Superior temporal gyrus (tissue), 1 donor: ENCODE measurements at regions not wholly inside any gene's neighbourhood (a gene's known extent, or its start where the extent isn't known, plus 50 kb on each side); places are given as distances from the start of the nearest gene placed in this dataset.
"Not testable (repeated sequence)": the region's sequence is repeated elsewhere in the genome, so short reads cannot be mapped to it uniquely, and the experiment has no call there.

Experiments
- DNase-seq: peaks from one replicate; pipeline ENCODE4 v3.0.0-alpha.2; 2016; ENCODE audit errors: extremely low spot score

DNA sequence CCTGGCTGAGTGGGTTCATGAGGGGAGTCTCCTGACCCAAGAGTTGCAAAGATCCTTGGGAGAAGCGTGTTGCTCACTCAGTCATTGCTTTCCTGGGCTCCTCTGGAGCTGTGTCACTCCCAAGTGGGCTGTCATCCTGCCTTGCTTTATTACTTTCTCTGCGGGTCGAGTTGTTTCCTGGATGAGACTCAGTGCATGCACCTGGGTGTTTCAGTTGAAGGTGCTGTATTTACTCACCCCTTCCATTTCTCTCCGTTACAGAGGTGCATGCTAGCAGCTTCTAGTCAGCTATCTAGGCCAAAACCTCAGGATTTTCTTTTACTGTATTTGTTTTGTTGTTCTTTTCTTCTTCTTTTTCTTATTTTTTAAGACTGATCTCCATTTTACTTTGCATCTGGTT, 785.5 kb upstream of the EDIL3 start:
- DNase-seq, result no peak

DNA sequence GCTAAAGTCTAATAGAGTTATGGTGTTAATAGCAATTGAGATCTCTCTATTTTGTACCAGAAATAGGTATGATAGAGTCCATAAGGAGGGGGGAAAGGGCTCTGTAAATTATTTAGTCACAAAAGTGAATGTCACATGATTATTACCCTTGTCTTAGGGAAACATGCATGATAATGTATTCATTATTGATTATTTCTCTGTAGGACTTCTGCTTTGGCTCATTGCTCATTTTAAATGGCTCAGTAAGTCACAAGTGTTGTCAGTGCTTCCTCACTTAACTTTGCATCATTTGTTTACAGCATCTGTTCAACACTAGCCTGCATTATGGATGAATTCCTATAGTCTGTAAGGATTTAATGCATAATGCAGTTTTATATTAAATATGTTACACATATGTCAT, 788.8 kb upstream of the EDIL3 start:
- no peak for DNase-seq

DNA sequence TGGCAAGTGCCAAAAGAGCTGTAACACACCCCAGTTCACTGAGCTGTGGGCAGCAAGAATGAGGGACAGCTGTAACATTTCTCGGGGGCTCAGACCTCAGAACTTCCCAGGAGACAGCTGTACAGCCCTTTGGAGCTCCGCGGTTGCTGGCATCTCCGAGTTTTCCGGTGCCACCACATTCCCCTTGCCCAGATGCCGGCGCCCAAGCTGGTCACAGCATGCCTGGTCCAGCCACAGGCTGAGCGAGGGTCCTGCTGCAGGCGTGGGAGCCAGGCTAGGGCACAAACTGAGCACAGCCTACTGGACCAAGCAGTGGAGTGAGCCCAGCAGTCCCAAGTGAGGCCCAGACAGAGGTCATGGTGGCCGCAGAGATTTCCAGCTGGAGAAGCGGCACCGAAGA, 797.7 kb upstream of the EDIL3 start:
- DNase-seq, result no peak

DNA sequence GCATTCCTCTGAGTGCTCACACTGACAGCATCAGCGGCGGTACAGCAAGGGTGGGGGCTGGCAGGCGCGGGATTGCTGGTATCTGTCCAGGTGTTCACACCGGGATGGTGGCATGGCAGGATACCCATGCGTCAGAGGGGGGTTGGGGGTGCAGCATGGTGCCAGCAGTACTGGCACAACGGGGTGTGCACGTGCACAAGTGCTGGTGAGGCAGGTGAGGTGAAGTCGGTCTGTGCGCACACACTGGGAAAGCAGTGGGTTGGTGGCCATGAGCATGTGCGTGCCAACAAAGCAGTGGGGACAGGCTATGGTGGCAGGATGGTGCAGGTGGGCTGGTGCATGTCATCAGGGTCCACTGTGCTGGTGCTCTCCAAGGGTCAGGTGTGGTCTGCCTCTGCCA, 819.6 kb upstream of the EDIL3 start:
- no peak for DNase-seq

DNA sequence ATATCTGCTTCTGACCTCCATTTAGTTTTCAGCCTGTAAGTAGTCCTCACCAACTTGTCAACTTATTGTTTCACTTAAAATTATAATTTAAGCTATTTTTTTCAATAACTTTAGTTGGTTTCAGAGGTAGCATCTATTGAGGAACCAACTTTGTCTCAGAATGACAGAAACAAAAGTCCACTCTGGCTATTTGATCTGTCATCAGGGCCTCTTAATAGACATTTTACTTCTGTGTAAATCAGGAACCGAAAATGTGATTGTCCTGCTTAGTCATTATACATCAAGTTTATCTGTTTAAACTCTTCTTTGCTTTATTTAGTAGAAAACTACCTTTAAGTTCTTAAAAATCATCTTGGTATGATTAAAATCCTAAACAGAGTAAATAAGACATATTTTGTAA, 820.8 kb upstream of the EDIL3 start:
- DNase-seq, result no peak

DNA sequence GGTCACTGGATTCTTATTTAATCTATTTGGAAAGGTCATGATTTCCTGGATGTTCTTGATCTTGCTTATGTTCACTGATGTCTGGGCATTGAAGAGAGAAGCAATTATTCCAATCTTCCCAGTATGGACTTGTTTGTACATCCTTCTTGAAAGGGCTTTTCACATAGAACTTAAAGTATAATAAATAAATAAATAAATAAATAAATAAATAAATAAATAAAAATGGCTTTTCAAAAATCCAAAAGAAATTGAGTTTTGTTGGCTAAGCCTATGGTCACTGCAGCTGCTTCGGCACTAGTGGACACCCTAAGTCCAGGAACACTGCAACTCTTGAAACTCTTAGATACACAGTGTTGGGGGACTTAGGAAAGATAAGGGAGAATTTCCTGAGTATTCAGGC, 840.7 kb upstream of the EDIL3 start:
- DNase-seq, result no peak

DNA sequence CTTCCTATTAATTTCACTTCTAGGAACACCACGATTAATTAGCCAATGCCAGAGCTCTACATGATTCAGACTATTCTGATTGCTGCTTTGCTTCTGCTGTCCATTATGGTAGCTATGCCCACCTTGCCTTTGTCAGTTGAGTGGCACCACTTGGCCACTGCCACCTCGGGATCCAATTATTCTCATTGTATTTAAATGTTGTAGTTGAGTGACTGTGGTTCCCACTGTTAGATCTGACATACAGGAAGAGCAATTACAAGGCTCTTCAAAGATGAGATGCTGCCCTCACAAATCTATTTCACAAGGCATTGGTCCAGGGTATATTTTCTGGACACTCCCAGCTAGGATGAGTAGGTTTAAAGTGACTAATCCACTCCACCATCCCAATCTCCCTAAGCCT, 864.5 kb upstream of the EDIL3 start:
- DNase-seq, result no peak

DNA sequence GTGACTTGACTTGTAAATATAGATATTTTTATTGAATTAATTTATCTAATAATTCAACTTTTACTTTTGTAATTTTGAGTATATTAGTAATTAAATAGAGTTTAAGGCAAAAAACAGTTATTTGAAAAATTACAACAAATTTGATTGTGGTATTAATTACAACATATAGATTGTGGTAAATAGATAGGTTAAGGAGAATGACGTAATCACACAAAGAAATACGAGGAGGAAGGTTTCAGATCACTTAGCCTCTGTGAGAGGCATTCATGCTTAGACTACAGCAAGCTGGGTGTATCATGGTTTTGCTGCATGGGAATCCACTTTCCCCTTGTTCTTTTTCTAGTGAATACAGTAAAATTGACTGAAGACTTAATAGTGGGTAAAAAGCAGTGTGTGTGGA, 878.4 kb upstream of the EDIL3 start:
- no peak for DNase-seq

DNA sequence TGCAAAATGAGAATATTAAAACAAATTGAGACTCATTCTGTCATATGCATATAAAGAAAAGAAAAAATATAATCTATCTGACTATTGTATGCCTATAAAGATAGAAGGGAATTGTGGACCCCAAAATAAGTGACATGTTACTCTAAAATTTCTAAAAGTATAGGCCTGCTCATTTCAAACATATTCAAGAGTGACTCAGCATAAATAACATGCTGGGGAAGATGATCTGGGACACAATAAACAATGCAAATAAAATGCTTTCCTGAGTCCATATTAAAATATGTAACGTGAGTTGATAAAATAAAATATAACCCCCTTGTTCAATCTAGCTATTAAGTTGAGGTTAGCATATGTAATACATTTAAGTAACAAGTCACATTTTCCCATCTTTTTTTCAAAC, 882.0 kb upstream of the EDIL3 start:
- no peak for DNase-seq

DNA sequence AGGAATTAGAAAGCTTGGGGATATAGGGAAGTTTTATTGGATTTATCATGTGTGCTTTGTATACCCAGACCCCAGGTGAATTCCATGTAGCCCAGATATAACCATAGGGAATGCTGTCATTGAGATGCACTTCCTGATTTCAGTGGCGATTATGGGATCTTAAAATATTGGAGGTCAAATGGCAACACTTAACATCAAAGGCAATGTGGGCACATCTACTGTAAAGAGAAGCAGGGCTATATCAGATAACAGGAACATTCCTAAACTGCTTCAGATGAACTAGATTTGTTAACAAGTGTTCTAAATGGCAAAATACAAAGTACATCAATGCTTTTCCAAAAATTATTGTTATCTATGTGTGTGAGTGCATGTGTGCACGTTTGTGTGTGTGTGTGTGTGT, 883.5 kb upstream of the EDIL3 start:
- no peak for DNase-seq

DNA sequence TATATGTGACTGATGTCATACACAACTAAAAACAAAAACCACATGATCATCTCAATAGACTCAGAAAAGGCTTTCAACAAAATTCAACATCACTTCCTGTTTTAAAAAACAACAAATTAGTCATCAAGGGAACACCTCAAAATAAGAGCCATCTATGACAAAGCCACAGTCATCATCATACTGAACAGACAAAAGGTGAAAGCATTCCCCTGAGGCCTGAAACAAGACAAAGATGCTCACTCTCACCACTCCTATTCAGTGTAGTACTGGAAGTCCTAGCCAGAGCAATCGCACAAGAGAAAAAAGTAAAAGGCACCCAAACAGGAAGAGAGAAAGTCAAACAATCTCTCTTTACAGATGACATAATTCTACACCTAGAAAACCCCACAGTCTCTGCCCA, 893.5 kb upstream of the EDIL3 start:
- DNase-seq, result no peak

DNA sequence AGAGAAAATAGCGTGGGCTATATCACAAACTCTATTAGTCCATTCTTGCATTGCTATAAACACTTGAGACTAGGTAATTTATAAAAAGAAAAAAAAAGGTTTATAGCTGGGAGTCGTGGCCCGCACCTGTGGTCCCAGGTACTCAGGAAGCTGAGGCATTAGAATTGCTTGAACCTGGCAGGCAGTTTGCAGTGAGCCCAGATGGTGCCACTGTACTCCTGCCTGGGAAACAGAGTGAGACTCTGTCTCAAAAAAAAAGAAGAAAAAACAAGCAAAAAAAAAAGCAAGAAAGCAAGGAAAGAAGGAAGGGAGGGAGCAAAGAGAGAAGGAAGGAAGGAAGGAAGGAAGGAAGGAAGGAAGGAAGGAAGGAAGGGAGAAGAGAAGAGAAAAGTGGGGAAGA, 904.2 kb upstream of the EDIL3 start:
- DNase-seq, result no peak

DNA sequence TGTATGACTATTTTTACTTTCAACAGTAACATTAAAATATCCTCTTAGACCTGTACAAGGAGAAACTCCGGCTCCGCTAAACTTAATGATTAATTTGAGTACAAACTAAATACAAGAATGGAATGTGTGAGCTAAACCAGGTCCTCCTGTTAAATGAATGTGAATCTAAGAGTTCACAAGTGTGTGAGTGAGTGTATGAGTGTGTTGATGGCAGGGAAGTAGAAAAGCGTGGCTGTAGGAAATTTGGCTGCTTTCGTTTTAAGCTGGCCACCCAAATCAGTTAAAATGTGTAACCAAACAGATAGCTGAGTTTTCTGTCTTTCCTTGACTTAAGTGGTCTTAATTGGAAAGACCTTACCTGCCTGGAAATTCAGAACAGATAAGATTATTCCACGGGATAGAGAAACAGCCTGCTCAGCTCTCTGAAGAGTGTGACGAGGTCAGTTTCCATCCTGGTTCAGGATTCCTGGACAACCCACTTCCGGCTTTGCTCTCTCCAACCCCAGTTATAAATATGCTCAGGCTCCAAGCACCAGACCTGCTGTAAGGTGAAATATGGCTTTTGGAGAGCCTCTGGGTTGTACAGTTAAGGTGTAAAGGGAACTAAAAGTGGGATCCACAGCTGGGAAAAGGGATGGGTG, 908.6 kb upstream of the EDIL3 start:
- no peak for DNase-seq

DNA sequence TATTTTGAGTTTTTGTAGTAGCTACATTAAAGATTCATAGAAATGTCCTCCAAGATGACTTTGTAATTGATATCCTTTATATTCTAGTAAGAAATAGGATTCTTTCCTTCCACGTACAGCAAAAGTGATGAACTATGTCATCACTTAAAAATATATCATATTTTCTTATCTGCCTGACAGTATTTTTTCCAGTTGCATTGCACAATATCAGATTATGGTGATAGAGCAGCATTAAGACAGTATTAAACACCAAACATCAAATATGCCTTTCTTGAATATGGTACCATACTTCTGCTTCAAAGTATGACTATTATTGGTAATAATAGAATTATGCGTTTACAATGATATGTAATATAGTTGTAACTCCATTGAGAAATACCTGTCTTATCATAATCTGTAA, 919.8 kb upstream of the EDIL3 start:
- no peak for DNase-seq

DNA sequence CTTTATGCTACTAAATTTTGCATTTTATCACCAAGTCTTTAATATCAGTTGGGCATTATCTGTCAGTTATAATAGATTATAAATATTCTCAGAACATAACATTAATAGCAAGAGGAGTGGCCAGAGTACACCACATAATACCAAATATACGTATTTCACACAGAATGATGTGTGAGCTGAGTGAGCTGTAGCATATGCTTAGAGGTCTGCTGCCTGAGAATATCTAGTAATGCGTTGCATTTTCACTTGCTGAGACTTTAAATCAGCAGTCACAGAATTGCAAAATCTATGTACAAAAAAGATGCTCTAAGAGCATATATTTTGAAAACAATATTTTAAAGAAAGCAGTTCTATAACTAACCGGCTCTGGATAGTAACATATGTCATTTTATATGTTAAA, 921.1 kb upstream of the EDIL3 start:
- no peak for DNase-seq

DNA sequence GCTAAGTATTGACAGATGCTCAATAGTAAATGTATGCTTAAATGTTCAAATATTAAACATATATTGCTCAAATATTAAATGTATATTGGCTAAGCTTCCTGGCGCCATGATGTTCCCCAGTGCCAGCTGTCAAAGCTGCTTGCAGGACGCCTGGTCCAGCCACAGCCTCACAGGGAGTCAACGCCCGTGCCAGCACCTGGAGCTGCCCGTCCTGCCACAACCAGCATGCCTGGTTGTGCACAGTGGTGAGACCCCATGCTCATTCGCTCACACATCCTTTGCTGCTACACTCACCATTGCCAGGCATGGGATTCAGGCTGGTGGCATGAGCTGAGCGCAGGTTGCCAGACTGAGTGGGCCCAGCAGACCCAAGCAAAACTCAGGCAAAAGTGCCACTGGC, 926.9 kb upstream of the EDIL3 start:
- no peak for DNase-seq

DNA sequence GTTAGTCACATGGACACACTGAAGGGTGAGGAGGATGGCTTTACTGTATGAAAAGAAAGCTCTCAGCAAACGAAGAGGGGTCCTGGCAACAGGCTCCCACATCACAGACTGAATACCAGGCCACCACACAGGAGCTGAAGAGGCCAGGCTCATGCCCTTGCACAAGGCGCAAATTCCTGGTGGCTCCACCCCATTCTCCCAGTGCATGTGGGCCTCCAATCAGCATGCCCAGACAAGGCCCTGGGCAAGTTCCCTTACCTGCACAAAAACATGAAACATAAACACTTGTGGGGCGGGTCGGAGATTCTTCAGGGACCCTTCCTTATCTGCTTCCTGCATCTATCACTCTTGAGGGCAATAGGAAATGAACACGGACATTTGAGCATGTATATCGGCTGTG, 935.8 kb upstream of the EDIL3 start:
- DNase-seq, result no peak

DNA sequence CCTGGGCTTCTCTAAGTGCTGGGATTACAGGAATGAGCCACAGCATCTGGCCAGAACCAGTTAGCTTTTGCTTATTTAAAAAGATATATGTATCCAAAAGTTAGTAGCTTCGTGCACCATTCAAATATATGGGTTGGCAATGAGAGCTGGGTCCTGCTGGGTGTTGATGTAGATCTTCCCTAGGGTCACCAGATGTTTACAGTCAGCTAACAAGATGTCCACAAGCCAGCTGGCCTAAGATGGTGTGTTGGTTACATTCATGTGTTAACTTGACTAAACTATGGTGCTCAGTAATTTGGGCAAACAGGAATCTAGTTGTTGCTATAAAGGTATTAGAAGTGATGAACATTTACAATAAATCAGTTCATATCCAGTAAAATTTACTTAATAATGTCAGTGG, 948.6 kb upstream of the EDIL3 start:
- DNase-seq, result no peak

DNA sequence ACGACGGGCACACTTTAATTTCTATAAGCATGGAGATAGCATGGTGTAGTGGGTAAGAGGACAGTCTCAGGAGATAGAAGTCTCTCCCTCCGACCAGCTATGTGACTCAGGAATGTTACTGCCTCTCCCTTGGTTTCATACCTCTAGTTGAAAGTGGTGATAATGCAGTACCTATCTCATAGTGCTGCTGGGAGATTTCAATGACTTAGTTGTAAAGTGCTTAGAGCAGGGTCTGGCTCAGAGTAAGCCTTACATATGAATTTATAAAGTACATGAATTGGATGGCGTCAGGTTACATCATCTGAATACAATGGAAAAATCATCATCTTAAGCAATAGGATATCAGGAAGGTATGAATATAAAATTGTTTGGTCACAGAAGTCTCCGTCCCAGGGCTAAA, 952.8 kb upstream of the EDIL3 start:
- no peak for DNase-seq

DNA sequence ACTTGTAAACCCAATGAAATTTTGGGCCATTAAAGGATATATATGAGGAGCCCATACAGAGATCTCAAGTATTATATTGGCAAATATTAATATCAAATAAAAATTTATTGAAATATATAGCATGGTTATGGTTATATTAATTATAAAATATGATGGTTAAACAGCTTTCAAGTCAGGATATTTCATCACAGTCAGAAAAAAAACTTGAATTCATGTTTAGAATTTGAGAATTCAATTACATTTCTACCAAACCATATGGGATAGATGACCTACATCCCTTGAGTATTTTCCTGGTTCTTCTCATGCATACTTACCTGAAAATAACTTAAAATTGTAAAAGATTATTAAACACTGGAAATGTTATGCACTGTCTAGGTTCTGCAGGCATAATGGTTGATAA, 956.1 kb upstream of the EDIL3 start:
- no peak for DNase-seq

DNA sequence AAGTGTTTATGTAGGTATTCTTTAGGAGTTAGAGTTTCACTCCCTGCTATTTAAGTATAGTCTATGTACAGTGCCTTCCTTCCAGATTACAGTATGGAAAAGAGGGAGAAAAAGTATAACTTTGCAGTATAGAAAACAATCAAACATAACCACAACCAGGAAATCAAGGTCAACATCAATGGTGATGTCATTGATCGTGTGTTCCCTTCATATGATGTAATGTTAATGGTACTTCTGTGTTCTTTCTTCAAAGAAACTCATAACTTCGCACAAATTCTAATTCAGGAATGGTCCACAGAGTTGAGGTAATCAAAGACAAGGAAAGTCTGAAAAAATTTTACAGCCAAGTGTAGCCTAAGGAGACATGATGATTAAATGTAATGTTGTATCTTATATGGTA, 961.1 kb upstream of the EDIL3 start:
- DNase-seq, result no peak

DNA sequence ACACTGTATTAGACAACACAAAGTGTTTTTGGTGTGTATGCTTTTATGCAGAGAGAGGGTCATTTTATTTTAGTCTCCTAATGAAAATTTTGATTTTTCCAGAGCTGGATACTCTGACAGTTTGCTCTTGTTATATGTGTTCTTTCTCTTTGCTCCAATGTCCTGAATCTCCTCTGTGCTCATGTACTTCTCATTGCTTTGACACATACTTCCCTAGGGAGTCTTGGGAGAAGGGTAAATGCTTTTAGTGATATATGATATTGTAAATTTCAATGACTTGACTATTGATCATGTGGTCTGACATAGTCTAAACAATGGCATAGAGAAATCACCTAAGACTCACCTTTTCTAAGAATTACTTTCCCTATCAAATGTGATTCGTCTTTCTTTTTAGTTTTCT, 972.6 kb upstream of the EDIL3 start:
- no peak for DNase-seq

DNA sequence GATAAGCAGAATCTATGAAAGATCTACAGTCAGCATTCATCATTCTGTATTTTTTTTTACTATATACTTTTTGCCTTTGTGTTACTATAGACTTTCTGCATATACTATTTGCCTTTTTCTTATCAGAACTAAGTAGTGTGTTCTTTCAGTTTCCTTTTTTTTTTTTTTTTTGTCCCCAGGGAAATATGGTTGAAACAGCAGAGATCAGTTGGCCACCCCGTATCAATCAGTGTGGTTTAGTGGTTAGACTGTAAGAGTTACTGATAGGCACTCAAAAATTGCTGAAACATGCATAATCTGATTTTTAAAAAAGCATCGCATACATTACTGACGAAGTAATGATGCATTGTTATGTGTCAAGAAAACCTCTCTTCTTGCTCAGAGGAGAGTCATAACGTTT, 990.8 kb upstream of the EDIL3 start:
- DNase-seq, result no peak

DNA sequence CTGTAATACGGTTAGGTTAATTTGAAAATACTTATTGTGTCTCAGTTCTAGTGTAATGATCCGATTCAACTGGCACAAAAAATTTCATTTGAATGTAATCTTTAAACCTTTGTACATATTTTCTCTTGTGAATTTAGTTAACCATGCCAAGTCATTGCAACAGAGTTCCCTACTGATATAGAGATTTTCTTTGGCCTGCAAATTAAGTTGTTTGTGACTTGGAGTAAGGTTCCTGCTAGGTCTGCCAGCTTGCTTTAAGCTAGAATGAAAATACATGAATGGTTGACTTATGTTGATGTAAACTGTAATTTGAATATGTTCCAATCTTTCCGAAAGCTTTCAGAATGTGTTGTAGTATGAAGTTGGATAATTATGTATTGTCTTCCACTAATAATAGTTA, 1004.1 kb upstream of the EDIL3 start:
- no peak for DNase-seq

DNA sequence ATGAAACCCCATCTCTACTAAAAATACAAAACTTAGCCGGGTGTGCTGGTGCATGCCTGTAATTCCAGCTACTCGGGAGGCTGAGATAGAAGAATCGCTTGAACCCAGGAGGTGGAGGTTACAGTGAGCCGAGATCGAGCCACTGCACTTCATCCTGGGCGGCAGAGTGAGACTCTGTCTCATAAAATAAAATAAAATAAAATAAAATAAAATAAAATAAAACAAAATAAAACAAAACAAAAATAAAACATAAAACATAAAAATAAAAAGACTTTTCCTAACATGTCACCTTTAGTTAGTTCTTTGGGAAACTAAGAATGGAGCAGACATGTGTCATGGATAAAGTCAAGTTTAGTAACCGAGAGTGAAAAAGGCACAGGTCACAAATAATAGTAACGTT, 1007.6 kb upstream of the EDIL3 start:
- not testable (repeated sequence) for DNase-seq
